GM18870 (cell line): ENCODE measurements at regions not wholly inside any gene's neighbourhood (a gene's known extent, or its start where the extent isn't known, plus 50 kb on each side); places are given as distances from the start of the nearest gene placed in this dataset.
"Not testable (repeated sequence)": the region's sequence is repeated elsewhere in the genome, so short reads cannot be mapped to it uniquely, and the experiment has no call there.

Experiments
- ATAC-seq: cut with Tn5 transposase; IDR thresholded peaks from one replicate; pipeline ENCODE4 v1.9.1; 2021; ENCODE audit warnings: moderate library complexity; ENCODE audit not compliant: unreplicated experiment

GRCh38 chrX:25442499-25442898 lies 426.7 kb upstream of the ARX start:
- ATAC-seq = no peak

GRCh38 chrX:25433307-25433706 lies 417.5 kb upstream of the ARX start:
- no peak for ATAC-seq

GRCh38 chrX:25432396-25432795 lies 416.6 kb upstream of the ARX start:
- ATAC-seq = no peak

GRCh38 chrX:25427873-25428555 lies 412.2 kb upstream of the ARX start:
- no peak for ATAC-seq

- ATAC-seq = not testable (repeated sequence)
These were observed 388.4 kb upstream of the ARX start for GRCh38 chrX:25404163-25404562.

- no peak for ATAC-seq
These were observed 373.5 kb upstream of the ARX start for GRCh38 chrX:25389266-25389665.

GRCh38 chrX:25383196-25383595 lies 367.4 kb upstream of the ARX start:
- no peak for ATAC-seq

GRCh38 chrX:25356456-25356855 lies 340.7 kb upstream of the ARX start:
- no peak for ATAC-seq

- no peak for ATAC-seq
These were observed 328.6 kb upstream of the ARX start for GRCh38 chrX:25344161-25344936.

GRCh38 chrX:25343060-25343459 lies 327.3 kb upstream of the ARX start:
- ATAC-seq = no peak

- ATAC-seq = no peak
These were observed 322.1 kb upstream of the ARX start for GRCh38 chrX:25337841-25338240.

- no peak for ATAC-seq
These were observed 285.2 kb upstream of the ARX start for GRCh38 chrX:25300994-25301393.

- ATAC-seq = no peak
These were observed 281.1 kb upstream of the ARX start for GRCh38 chrX:25296850-25297249.

GRCh38 chrX:25295466-25295865 lies 279.7 kb upstream of the ARX start:
- no peak for ATAC-seq

GRCh38 chrX:25290132-25290531 lies 274.4 kb upstream of the ARX start:
- no peak for ATAC-seq

- ATAC-seq = no peak
These were observed 272.9 kb upstream of the ARX start for GRCh38 chrX:25288676-25289075.

GRCh38 chrX:25287521-25287920 lies 271.8 kb upstream of the ARX start:
- ATAC-seq = no peak

- ATAC-seq = no peak
These were observed 269.8 kb upstream of the ARX start for GRCh38 chrX:25285598-25285997.

- no peak for ATAC-seq
These were observed 263.7 kb upstream of the ARX start for GRCh38 chrX:25279510-25279909.

GRCh38 chrX:25278341-25278740 lies 262.6 kb upstream of the ARX start:
- ATAC-seq = no peak

GRCh38 chrX:25277574-25277973 lies 261.8 kb upstream of the ARX start:
- no peak for ATAC-seq

- ATAC-seq = no peak
These were observed 259.4 kb upstream of the ARX start for GRCh38 chrX:25275159-25275558.

- no peak for ATAC-seq
These were observed 225.7 kb upstream of the ARX start for GRCh38 chrX:25241461-25241860.
